HG02610 (cell line): ENCODE measurements at regions not wholly inside any gene's neighbourhood (a gene's known extent, or its start where the extent isn't known, plus 50 kb on each side); places are given as distances from the start of the nearest gene placed in this dataset.
"Not testable (repeated sequence)": the region's sequence is repeated elsewhere in the genome, so short reads cannot be mapped to it uniquely, and the experiment has no call there.

Experiments
- ATAC-seq: cut with Tn5 transposase; IDR thresholded peaks from one replicate; pipeline ENCODE4 v1.9.1; 2021; ENCODE audit warnings: mild to moderate bottlenecking, moderate library complexity; ENCODE audit not compliant: unreplicated experiment

DNA sequence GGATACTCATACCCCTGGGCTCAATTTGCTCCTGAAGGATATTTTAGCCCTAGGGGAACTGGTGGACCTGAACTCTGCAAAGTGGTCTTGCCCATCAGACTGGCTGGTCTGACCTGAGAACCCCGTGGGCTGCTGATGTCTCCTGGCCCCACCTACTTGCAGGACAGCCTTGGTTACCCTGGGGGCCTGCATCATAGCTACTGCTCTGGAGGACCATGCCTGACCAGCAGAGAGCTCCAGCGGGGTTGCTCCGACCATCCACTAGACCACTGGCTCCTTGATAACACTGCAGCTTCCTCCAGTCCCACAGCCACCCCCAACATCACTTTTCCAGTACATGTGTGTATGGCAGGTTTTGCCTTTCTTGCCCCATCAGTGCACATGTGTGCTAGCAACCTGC is 331.6 kb upstream of the BRINP3 start:
- ATAC-seq = no peak

GRCh38 chr1:190812996-190813395 is 335.3 kb upstream of the BRINP3 start:
- ATAC-seq = no peak

- ATAC-seq = no peak
Measured at GRCh38 chr1:190832511-190832910, 354.8 kb upstream of the BRINP3 start.

DNA sequence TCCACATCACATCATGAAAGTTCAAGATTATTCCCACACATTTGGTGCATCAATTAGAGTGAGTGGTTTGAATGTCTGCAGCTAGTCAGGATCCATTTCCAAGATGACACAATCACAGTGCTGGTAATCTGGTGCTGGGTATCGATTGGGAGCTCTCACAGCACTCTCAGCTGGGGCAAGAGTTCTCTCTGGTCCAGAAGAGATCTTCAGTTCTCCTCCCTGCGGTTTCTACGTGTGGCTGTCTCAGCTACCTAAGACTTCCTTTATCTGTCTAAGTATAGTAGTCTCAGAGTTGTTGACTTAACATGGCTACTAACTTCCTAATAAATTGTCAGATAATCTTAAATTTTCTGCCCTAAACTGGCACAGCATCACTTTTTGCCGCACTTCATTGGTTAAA is 358.0 kb upstream of the BRINP3 start:
- no peak for ATAC-seq

- ATAC-seq = not testable (repeated sequence)
Measured at GRCh38 chr1:190837200-190837599, 359.5 kb upstream of the BRINP3 start.

DNA sequence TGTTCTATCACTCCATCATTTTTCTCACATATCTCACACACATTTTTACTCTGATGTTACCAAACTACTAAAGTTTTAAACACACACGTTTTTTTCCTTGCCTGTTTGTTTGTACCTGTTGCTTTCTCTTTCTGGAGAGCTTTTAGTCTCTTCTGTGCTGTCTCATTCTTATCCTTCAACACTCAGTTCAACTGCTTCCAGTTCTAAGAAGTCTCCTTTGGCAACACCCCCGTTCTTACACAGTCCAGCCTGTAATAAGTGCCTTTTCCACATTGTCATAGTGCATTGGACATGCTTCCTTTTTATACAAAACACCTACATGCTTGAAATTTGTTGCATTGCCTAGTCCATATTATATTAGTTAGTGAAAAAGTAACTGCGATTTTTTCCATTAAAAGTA is 360.2 kb upstream of the BRINP3 start:
- no peak for ATAC-seq

GRCh38 chr1:190847166-190847565 is 369.5 kb upstream of the BRINP3 start:
- ATAC-seq = no peak

DNA sequence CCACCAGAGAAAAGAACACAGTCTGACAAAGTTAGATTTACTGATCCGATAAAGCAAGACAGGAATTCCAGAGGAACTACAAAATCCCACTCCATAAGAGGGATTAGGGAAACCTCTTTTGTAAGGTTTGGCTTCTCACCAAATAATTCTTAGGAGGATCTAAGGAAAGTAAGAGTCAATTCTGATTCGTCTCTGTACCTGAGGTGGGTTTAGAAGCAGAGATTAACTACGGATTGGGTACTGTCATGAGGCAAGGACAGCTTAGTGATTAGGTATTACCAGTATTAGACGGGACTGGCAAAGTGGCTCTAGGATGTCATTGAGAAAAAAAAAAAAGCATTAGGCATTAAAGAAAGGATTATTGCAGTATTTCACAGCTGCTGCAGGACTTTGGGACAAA is 371.7 kb upstream of the BRINP3 start:
- ATAC-seq = no peak

- no peak for ATAC-seq
Measured at GRCh38 chr1:190852611-190853010, 374.9 kb upstream of the BRINP3 start.

- ATAC-seq = no peak
Measured at GRCh38 chr1:190858140-190858539, 380.5 kb upstream of the BRINP3 start.

DNA sequence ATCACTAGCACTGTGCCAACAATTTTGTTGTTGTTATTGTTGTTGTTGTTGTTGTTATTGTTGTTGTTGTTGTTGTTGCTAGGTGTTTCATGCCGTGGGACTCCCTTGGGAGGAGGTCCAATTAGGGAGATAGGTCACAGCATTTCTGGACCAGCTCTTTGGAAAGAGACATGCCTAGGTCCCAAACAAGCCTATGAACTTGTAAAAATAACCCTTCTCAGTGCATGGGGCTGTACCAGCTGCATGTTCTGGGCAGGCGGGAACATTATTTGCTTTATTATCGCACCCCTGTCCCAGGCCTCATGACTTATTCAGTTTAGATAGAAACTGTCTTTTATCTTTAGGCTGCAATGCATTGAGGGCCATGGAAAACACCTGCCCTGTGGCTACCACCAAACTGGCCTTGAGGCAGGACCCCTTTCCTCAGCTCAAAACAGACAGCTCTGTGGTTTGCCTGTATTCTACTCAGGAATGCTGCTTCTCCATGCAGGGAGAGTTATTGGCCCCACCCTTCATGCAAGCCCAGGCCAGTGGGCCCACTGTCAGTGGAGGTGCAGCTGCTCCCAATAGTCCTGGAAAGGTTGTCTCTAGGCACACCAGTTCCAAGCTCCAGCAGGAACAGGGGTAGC is 386.5 kb upstream of the BRINP3 start:
- ATAC-seq = no peak

DNA sequence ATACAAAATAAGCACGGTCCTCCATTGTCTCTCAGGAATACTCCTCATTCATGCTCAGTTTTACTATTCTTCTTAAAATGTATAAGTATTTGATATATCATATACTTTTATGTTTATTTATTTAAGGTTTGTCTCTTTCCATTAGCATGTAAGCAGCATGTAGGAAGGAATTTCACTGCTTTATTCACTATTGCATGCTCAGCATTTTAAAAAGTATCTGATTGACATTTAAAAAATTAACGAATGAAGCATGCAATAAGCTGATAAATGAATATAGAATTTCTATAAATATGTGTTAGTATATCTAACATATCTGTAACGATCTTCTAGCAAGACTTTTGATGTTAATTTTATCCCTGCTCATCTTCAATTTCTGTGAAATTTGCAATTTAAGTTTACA is 402.7 kb upstream of the BRINP3 start:
- no peak for ATAC-seq

- no peak for ATAC-seq
Measured at GRCh38 chr1:190881064-190881463, 403.4 kb upstream of the BRINP3 start.

DNA sequence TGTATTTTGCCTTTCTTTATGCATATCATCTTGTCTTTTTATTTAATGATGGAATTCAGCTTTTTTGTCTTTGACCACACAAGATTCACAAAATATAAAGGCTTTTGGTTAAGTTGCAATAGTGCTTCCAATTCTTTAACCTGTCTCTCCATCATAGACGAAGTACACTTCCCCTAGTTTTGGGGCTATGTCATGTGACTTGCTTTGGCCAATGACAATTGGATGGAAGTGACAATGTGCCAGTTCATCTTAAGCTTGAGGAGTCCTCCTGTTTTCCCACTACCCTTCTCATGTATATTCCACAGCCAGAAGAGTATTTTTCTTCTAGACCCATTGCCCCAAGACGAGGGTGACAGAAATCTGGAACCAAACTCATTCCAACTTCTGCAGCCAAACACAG is 419.6 kb upstream of the BRINP3 start:
- ATAC-seq = no peak

GRCh38 chr1:190904091-190904695 is 426.5 kb upstream of the BRINP3 start:
- ATAC-seq = no peak

GRCh38 chr1:190906206-190906725 is 428.6 kb upstream of the BRINP3 start:
- no peak for ATAC-seq

DNA sequence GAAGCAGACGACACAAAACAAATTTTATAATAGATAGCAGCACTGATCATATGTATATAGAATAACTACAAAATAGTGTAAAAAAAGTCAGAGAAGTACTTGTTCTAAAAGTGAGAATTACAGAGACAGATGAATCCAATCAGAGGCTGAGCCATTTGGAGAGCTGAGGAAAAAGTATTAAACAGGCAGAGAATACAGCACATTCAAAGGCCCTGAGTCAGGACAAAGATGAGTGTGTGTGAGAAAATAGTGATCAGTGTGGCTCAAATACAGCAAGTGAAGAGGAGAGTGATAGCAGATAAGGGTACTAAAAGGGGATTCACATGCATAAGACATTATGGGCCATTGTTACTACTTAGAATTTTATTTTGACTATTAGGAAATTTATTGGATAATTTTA is 430.6 kb upstream of the BRINP3 start:
- no peak for ATAC-seq

GRCh38 chr1:190908691-190909090 is 431.0 kb upstream of the BRINP3 start:
- no peak for ATAC-seq

DNA sequence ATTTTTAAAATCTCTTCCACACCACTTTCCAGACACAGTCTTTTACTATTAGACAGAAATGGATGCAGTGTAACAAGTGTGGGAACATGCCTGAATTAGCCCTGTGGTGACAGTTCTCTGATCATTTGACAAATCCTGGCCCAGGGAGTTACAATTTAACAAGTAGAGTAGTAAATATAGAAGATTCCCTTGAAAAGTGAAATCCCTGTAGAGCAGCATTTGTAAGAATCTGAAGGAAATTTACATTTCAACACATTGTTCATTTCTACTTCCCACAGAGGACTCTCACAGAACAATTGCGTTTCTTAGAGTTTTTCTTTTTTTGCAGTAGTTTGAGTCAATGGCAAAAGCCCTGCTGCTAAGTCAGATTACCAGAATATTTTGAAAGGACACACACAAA is 458.3 kb upstream of the BRINP3 start:
- no peak for ATAC-seq

DNA sequence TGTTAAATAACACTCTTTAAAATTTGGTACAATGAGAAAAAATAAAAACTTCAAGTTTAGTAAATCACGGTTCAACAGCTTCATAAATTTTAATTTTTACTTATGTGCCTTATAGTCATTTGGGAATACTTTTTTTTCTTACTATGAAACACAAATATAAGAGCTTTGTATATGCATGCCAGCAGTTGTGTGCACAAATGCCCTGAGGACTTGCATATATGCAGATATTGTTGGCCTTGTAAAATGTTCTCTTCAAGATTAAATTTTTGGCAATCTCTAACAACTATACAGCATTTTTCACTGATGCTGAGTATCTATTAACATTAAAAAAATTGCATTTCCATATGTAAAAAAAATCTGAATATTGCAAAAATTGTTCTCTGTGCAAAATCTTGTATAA is 458.7 kb upstream of the BRINP3 start:
- ATAC-seq = no peak

- no peak for ATAC-seq
Measured at GRCh38 chr1:190940951-190941350, 463.3 kb upstream of the BRINP3 start.

- ATAC-seq = no peak
Measured at GRCh38 chr1:190942475-190942874, 464.8 kb upstream of the BRINP3 start.

DNA sequence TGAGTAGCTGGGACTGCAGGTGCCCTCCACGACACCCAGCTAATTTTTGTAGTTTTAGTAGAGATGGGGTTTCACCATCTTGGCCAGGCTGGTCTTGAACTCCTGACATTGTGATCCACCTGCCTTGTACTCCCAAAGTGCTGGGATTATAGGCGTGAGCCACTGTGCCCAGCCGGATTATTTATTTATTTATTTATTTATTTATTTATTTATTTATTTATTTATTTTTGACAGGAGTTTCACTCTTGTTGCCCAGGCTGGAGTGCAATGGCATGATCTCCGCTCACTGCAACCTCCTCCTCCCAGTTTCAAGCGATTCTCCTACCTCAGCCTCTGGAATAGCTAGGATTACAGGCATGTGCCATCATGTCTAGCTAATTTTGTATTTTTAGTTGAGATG is 466.1 kb upstream of the BRINP3 start:
- ATAC-seq = not testable (repeated sequence)
